GM19240 (cell line): ENCODE measurements at regions not wholly inside any gene's neighbourhood (a gene's known extent, or its start where the extent isn't known, plus 50 kb on each side); places are given as distances from the start of the nearest gene placed in this dataset.
"Not testable (repeated sequence)": the region's sequence is repeated elsewhere in the genome, so short reads cannot be mapped to it uniquely, and the experiment has no call there.

Experiments
- DNase-seq: peaks from one replicate; pipeline ENCODE4 v3.0.0; 2011; ENCODE audit warnings: low spot score; ENCODE audit not compliant: insufficient read length

DNA sequence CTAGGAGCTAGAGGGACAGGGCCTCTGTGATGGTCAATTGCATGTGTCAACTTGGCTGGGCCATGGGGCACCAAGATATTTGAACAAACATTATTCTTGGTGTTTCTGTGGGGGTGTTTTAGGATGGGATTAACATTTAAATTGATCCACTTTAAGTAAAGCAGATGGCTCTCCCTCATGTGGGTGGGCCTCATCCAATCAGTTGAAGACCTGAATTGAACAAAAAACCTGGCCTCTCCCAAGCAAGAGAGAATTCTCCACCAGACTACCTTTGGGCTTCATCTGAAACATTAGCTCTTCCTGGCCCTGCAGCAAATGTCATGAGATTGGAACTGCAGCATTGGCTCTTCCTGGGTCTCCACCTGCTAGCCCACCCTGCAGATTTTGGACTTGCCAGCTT, 207.1 kb upstream of the ATP6AP2 start:
- DNase-seq: no peak

DNA sequence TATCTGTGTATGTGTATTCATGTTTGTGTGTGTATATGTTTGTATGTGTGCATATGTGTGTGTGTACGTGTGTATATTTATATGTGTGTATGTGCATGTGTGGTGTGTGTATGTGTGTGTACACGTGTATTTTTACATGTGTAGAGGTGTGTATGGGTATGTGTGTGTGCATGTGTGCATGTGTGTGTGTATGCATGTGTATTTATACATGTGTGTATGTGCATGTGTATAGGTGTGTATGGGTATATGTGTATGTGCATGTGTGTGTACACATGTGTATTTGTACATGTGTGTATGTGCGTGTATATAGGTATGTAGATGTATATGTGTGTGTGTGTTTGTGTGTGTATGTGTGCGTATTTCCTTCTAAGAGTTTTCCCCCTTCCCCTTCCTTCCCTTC, 207.7 kb upstream of the ATP6AP2 start:
- no peak for DNase-seq

DNA sequence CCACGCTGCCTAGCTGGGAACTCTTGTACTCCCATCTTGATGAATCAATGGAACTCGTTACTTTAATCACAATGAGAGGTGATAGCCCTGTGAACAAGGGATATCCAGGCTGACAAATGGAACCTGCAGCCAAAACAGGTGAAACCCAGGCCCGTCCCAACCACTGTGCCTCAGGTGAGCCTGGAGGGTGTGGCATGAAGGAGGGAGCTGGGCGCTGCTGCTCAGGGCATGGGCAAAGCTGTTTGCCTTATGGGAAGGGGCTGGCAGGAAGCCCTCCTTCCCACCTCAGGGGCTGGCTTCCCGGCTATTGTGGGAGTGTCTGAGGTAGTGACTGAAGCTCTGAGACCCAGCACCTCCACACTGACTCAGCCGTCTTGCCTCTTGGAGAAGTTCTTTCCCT, 209.4 kb upstream of the ATP6AP2 start:
- no peak for DNase-seq

DNA sequence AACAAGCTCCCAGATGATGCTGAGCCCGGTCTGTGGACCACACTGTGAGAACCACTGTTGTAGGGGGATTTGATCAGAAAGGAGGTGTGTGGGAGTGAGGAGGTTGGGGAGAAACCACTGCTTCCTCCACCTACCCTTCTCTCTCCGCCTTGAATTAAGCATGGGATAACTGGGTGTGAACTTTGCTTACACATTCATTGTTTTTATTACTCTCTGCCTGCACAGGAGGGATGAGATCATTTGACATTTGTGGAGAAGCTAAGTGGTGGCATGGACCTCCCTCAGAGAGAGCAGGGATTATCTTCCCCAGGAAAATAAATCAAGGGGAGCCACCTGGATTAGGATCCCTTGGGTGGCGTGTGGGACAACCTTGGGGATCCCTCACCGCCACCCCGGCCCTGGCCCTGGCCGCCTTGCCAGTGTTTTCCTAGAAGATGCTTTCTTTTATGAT, 212.1 kb upstream of the ATP6AP2 start:
- DNase-seq: no peak

DNA sequence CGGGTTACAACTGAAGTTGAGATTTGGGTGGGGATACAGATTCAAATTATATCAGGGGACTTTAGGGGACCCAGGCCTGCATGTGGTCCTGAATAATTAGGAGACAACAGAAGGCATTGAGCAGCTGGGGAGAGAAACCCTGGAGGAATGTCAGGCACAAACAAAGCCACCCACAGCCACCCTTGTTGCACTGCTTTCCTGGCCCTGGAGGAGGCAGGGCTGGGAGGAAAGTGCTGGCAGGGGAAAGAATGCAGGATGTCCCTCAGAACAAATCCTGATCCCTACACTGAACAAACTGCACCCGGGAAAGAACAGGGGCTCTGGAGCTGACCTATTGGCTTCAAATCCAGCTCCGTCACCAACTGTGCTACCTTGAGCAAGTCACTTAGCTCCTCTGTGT, 214.1 kb upstream of the ATP6AP2 start:
- DNase-seq: no peak

DNA sequence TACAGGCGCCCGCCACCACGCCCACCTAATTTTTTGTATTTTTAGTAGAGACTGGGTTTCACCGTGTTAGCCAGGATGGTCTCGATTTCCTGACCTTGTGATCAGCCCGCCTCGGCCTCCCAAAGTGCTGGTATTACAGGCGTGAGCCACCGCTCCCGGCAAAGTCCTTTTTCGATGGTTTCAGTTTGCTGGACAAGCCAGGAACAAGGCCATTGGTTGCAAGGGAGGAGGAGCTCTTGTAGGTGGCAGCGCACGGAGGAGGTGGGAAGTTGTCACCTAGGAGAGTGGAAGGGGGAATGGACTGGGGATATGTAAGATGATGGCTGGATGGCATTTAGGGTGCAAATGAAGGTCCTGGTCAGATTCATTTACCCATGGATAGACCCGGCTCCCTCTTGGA, 218.5 kb upstream of the ATP6AP2 start:
- not testable (repeated sequence) for DNase-seq

DNA sequence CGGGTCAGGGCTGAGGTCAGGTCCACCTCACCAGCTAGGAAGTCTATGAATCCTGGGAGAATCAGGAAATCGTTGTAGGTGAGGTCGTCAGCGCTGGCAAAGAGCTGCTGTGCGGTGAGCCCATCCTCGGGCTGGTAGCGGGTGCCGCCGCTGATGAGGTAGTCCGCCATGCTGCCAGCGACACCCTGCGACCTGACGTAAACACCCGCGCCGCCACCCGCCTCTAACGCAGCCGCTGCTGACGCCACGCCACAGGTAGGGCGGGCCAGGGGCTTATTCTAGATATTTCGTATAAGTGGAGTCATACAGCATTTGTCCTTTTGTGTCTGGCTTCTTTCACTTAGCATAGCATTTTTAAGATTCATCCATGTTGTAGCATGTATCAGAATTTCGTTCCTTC, 220.2 kb upstream of the ATP6AP2 start:
- DNase-seq: no peak

DNA sequence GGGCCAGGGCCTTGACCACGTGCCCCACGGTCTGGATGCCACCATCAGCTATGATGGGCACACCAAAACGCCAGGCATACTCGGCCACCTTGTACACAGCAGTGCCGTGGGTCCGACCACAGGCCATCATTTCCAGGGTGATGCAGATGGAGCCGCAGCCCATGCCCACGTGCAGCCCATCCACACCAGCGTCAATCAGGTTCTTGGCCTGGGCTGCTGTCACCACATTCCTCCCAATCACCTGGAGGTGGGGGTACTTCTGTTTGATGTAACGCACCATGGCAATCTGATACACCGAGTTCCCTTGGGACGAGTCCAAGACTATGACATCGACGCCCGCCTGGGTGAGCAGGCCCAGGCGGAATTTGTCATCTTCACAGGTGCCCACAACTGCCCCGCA, 221.2 kb upstream of the ATP6AP2 start:
- no peak for DNase-seq

DNA sequence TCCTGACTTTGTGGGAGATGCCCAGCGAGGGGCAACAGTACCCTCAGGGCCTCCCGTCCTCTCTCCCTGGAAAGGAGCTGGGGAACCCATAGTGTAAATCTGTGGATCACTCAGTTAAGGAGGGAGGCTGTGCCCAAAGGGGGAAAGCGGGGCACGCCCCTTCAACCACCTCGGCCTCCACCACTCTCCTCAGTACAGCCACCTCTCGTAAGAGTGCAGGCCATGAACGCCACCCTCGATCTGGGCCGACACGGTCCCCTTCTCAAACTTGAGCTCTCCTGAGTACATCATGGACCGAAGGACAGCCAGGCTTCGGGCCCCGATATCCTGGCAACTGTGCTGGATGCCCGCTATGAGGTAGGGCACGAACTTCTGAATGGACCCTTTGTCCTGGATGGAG, 221.8 kb upstream of the ATP6AP2 start:
- DNase-seq: no peak

DNA sequence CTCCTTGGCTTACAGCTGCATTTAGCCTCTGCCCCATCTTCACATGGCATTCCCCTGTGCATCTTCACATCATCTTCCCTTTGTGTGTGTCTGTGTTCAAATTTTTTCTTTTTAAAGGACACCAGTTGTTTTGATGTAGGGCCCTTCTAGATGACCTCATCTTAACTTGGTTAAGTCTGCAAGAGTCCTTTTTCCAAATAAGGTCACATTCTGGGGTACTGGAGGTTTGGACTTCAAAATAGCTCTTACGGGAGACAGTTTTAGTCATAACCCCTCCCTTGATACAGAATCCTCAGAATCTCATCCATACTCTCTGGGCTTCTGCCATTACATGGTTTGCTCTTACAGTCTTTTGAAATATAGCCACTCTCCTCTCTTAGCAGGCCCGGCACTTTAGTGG, 231.5 kb upstream of the ATP6AP2 start:
- DNase-seq: no peak

DNA sequence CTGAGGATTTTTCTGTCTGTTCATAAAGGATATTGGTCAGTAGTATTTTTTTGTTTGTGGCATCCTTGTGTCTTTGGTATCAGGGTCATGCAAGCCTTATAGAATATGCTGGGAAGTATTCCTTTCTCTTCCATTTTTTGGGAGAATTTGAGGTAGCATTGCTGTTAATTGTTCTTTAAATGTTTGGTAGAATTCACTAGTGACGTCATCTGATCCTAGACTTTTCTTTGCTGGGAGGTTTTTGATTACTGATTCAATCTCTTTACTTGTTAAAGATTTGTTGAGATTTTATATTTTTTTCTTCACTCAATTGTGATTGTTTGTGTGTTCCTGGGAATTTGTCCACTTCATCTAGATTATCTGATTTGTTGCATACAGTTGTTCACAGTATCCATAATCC, 234.4 kb upstream of the ATP6AP2 start:
- no peak for DNase-seq

DNA sequence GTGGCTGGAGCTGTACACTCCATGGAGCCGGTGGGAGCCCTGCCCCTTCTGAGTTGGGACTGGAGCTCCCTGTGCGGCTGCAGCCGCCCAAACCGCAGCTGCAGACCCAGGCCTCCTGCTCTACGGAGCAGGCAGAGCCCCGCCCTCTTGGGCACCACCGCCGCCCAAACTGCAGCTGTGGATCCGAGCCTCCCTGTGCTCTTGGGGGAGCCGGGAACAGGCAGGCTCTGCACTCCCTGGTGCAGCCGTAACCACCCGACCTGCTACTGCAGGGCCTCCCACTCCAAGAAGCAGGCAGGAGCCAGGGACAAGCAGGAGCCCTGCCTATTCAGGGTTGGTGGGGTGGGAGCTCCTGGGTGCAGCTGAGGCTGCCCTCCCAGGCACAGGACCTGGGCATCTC, 237.5 kb upstream of the ATP6AP2 start:
- no peak for DNase-seq

DNA sequence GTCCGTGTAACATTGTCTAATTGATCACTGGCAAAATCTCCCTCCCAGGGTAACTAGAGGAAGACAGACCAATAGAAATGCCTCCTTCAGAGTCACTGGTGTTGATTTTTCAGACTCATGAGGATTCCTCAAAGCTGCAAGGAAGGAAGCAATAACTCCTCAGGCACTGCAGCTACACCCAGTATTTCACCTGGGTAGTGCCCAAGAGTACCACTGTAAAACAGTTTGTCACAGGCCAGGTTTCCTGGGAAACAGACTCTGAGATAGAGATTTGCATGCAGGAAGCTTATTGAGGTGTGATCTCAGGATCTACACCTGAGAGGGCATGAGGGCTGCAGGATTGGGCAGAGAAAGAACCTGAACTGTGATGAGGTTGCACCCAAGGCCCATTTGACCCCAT, 240.7 kb upstream of the ATP6AP2 start:
- DNase-seq: no peak

DNA sequence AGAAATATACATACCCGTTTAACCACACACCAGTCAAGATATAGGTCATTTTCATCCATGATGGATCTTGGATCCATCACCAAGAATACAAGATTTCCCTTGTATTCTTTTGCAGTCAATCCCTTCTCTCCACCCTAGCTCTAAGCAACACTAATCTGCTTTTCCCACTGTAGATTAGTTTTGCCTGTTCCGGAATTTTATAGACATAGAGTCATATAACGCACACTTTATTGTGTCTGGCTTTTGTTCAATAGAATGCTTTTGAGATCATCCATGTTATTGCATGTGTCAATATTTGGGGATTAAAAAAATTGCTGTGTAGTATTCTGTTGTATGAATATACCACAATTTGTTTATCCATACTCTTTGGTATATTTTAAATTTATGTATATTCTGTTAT, 235.6 kb upstream of the BCOR start:
- DNase-seq: no peak

DNA sequence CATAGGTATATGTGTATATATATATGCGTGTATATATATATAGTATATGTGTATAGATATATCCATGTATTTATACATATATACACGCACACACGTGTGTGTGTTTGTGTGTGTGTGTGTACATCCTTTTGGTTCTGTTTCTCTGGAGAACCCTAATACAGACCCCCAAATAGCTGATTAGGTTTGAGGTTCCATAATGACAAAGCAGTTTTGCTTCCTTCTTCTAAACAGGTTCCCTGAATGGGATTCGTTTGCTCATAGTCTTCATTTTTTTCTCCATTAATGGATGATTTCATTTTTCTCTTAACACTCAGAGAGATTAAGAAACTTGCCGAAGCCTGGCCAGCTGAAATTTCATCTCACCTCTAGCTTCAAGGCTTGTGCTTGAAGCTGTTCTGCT, 234.0 kb upstream of the BCOR start:
- no peak for DNase-seq

DNA sequence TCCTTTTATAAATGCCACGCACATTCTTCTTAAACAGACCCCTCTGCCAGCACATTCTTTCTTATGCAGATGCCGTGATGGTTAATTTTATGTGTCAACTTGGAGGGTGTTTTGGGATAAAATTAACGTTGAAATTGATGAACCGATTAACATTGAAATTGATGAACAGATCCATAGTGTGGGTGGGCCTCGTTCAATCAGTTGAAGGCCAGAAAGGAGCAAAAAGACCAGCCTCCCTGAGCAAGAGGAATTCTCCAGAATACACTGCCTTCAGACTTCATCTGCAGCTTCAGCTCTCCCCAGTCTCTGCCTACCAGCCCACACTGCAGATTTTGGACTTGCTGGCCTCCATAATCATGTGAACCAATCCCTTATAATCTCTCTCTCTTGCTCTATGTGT, 233.6 kb upstream of the BCOR start:
- no peak for DNase-seq

DNA sequence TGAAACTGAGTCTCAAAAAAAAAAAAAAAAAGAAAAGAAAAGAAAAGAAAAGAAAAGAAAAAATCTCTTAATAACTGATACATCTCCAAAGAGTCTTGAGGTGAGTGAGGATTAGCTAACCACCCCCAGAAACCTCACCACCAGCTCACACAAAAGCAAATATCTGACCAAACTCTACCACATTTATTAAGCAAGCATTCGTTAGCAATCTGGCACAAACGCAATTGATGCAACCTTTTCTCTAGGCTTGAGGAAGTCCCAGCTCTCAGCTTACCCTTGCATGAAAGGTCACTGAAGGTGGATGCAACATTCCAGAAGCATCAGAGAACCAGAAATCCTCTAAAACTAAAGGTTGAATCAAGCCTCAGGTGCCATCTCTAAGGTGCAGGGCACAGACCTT, 231.9 kb upstream of the BCOR start:
- DNase-seq: no peak

DNA sequence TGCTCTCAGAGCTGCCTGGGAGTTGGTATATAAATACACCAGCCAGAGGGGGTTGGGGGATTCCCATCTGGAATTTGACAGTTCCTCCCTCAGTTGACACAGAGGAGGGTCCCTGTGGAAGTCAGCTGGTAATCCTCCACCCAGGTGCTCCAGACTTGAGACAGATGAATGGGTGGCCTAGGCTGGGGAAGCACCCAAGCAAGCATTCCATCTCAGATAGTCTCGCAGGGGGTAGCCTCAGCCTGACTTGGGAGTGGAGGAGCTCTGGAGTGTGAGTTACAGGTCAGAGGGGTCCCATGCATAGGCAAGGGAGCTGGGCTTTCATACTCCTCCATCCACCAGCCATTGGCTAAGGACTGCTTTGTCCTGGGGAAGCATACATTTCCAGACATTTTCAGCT, 229.3 kb upstream of the BCOR start:
- DNase-seq: no peak

DNA sequence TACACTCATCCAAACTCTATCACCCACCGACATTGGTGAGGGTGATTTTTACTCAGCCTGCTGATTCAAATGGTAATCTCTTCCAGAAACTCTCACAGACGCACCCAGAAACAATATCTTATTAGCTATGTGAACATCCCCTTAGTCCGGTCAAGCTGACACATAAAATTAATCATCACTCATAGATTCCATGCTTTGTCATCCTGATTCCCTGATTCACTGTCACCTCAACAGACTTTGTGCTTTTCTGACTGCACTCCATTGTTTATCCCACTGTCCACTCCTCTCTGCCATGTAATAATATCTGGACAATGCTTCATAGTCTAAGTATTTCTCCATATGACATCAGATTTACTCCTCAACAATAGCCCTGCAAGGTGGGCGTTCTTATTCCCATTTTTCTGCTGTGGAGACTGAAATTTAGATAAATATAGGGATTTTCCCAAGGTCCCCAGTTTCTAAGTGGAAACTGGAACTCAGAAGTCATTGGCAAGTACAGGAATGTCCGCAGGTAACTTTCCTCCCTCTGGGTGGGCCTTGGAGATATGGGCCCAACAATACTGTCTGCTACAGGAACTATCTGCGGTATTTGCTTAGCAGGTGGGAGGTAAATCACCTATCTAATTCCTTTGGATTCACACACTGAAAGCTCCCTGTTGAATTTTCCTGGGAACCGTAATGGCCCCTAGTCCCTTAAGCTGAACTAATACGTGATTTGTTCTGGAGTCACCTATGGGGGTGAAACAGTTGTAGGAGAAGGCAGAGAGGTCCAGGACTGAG, 228.6 kb upstream of the BCOR start:
- DNase-seq: no peak

DNA sequence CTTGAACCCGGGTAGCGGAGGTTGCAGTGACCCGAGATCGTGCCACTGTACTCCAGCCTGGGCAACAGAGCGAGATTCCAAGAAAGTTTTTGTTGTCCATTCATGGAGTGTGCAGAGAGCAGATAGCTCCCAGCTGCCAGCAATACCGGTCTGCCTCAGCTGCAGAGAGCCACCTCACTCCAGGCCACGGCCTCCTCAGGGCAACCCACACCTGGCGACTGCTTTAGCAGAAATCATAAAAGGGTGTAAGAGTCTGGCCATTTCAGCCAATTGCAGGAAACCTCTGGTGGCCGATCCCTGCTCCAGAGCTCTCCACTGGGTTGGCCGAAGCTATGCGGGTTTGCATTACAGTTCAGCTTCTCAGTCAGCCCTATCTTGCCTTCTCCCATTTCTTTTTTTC, 227.4 kb upstream of the BCOR start:
- no peak for DNase-seq

DNA sequence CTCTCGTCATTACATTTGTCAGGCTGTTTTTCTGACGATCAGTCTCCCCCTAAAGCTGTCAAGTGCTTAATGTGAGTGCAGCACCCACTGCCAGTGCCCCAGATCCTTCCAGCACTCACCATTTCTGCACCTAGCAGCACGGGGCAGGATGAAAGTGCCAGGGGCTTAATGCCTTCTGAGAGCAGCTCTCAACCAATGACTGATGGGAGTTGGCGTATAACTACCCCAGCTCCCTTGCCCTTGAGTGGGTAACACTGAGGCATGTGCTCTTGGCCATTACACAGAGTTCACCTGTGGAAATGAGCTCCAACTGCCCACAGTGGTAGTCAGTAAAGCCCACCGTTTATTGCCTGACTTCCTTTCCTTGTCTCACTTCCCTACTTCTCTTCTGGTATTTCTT, 226.2 kb upstream of the BCOR start:
- DNase-seq: no peak

DNA sequence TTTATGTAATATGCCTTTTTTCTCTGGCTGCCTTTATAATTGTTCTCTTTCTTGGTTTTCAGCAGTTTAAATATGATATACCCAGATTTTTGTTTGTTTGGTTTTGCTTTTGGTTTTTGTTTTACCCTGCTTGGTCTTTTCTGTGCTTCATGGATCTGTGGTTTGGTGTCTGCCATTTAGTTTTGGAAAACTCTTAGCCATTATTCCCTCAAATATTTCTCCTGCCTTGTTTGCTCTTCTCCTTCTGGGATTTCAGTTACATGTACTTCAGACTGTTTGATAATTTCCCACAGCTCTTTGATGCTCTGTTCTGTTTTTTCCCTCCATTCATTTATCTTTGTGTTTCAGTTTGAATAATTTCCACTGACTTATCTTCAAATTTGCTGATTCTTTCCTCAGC, 223.1 kb upstream of the BCOR start:
- DNase-seq: no peak

DNA sequence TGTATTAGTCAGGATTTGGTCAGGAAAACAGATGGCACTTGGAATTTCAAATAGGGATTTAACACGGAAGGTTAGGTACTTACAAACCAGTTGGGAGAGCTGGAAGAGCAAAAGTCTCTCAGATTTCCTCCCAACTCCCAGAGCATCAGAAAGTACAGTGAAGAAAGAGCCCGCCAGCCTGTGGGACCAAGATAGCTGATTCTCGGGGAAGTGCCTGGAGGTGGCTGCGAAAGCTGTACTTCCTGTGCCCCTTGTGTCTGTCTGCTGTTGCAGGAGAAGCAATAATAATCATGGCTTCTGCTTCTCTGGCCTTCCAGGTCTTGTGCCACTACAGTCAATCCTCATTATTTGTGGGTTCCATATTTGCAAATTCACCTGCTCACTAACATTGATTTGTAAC, 221.0 kb upstream of the BCOR start:
- no peak for DNase-seq

DNA sequence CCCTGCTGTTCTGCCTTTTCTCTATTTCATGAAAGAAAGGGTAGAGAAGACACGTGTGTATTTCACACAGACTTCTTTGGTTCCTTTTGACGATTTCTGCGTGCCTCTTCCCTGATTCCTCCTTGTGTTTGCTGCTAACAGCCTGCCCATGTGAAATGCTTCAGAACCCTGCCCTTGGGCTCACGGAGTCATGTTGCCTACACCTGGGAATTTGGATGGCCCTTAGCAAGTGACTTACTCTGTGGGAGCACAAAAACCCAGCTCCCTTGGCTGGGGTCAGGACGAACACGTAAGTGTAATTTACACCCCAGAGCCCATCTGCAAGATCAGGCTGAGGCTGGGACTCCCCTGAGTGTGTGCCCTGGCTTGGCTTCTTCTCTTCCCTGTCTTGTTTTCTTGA, 220.3 kb upstream of the BCOR start:
- DNase-seq: no peak
